ENCODE measurements at regions not wholly inside any gene's neighbourhood (a gene's known extent, or its start where the extent isn't known, plus 50 kb on each side); places are given as distances from the start of the nearest gene placed in this dataset.

GRCh38 chr5:35404701-35405100, 174.4 kb upstream of the PRLR start:
- H3K4me1 ChIP-seq (ENCODE audit: control insufficient read depth, extremely low read depth, insufficient read depth, low read length) = no peaks in the 10 kb centered on the region
- H3K4me2 ChIP-seq (ENCODE audit: extremely low read depth, insufficient read depth, low read length) = no peak overlapping the region
- H3K4me3 ChIP-seq (replicated peaks in 1 of 4; ENCODE audit: control extremely low read depth in 1 of 4, insufficient read depth in 1 of 4, low read depth in 3 of 4, low read length in 4 of 4) = no peak overlapping the region
- H3K9me3 ChIP-seq (ENCODE audit: control insufficient read depth, insufficient read depth, low read depth, low read length) = no peaks in the 10 kb centered on the region
- H3K9ac ChIP-seq (ENCODE audit: insufficient read depth, low read length) = no peak overlapping the region
- no peaks in the 10 kb centered on the region for H4K20me1 ChIP-seq (ENCODE audit: control insufficient read depth, extremely low read depth, insufficient read depth, low read length)
- H3K27ac ChIP-seq (ENCODE audit: insufficient read depth, low read length) = no peak overlapping the region
- H3K79me2 ChIP-seq (ENCODE audit: control insufficient read depth, insufficient read depth, low read length) = no peaks in the 10 kb centered on the region
- TF ChIP-seq, protein P1, sequence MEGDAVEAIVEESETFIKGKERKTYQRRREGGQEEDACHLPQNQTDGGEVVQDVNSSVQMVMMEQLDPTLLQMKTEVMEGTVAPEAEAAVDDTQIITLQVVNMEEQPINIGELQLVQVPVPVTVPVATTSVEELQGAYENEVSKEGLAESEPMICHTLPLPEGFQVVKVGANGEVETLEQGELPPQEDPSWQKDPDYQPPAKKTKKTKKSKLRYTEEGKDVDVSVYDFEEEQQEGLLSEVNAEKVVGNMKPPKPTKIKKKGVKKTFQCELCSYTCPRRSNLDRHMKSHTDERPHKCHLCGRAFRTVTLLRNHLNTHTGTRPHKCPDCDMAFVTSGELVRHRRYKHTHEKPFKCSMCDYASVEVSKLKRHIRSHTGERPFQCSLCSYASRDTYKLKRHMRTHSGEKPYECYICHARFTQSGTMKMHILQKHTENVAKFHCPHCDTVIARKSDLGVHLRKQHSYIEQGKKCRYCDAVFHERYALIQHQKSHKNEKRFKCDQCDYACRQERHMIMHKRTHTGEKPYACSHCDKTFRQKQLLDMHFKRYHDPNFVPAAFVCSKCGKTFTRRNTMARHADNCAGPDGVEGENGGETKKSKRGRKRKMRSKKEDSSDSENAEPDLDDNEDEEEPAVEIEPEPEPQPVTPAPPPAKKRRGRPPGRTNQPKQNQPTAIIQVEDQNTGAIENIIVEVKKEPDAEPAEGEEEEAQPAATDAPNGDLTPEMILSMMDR (conservative IDR thresholded peaks at IDR 0.05 in 1 of 2, IDR thresholded peaks at IDR 0.05 in 1 of 2; ENCODE audit: low read depth in 1 of 2, low read length in 2 of 2) = no peak
- H3K36me3 ChIP-seq (ENCODE audit: control insufficient read depth, insufficient read depth, low read length) = no peaks in the 10 kb centered on the region
- H3K27me3 ChIP-seq (ENCODE audit: control insufficient read depth, insufficient read depth, low read length) = no peaks in the 10 kb centered on the region
- DNase-seq (ENCODE audit: low read depth in 2 of 2) = no peak
- H2AFZ ChIP-seq (ENCODE audit: low read length) = no peak overlapping the region

DNA sequence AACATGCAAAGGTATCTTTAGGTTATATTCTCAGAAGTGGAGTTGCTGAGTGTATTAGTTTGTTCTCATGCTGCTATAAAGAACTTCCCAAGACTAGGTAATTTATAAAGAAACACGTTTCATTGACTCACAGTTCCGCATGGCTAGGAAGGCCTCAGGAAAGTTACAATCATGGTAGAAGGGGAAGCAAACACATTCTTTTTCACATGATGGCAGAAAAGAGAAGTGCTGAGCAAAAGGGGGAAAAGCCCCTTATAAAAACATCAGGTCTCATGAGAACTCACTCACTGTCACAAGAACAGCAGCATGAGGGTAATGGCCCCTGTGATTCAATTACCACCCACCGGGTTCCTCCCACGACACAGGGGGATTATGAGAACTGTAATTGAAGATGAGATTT, 163.6 kb upstream of the PRLR start:
- Histone ChIP-seq H3K4me1 (ENCODE audit: control insufficient read depth, extremely low read depth, insufficient read depth, low read length) (no peaks in the 10 kb centered on the region), H3K4me3 (replicated peaks in 1 of 4; ENCODE audit: control extremely low read depth in 1 of 4, insufficient read depth in 1 of 4, low read depth in 3 of 4, low read length in 4 of 4) (no peak overlapping the region), H3K9ac (ENCODE audit: insufficient read depth, low read length) (no peak overlapping the region), H3K4me2 (ENCODE audit: extremely low read depth, insufficient read depth, low read length) (no peak overlapping the region), H3K9me3 (ENCODE audit: control insufficient read depth, insufficient read depth, low read depth, low read length) (no peaks in the 10 kb centered on the region), H4K20me1 (ENCODE audit: control insufficient read depth, extremely low read depth, insufficient read depth, low read length) (no peaks in the 10 kb centered on the region), H2AFZ (ENCODE audit: low read length) (no peak overlapping the region), H3K79me2 (ENCODE audit: control insufficient read depth, insufficient read depth, low read length) (no peaks in the 10 kb centered on the region), H3K27ac (ENCODE audit: insufficient read depth, low read length) (no peak overlapping the region), H3K36me3 (ENCODE audit: control insufficient read depth, insufficient read depth, low read length) (no peaks in the 10 kb centered on the region), H3K27me3 (ENCODE audit: control insufficient read depth, insufficient read depth, low read length) (no peaks in the 10 kb centered on the region)
- no peak for DNase-seq (ENCODE audit: low read depth in 2 of 2)
- TF ChIP-seq, protein P1 (conservative IDR thresholded peaks at IDR 0.05 in 1 of 2, IDR thresholded peaks at IDR 0.05 in 1 of 2; ENCODE audit: low read depth in 1 of 2, low read length in 2 of 2) = no peak
- no peak for TF ChIP-seq EZH2 (IDR thresholded peaks at IDR 0.05; ENCODE audit: low read length, missing control alignments)

GRCh38 chr5:35384658-35385057, 154.4 kb upstream of the PRLR start:
- Histone ChIP-seq H3K27me3 (ENCODE audit: control insufficient read depth, insufficient read depth, low read length) (no peaks in the 10 kb centered on the region), H3K4me3 (replicated peaks in 1 of 4; ENCODE audit: control extremely low read depth in 1 of 4, insufficient read depth in 1 of 4, low read depth in 3 of 4, low read length in 4 of 4) (no peak overlapping the region), H3K27ac (ENCODE audit: insufficient read depth, low read length) (no peak overlapping the region), H4K20me1 (ENCODE audit: control insufficient read depth, extremely low read depth, insufficient read depth, low read length) (no peaks in the 10 kb centered on the region), H3K4me1 (ENCODE audit: control insufficient read depth, extremely low read depth, insufficient read depth, low read length) (no peaks in the 10 kb centered on the region), H3K9ac (ENCODE audit: insufficient read depth, low read length) (no peak overlapping the region), H2AFZ (ENCODE audit: low read length) (no peak overlapping the region), H3K9me3 (ENCODE audit: control insufficient read depth, insufficient read depth, low read depth, low read length) (no peaks in the 10 kb centered on the region), H3K4me2 (ENCODE audit: extremely low read depth, insufficient read depth, low read length) (no peak overlapping the region), H3K36me3 (ENCODE audit: control insufficient read depth, insufficient read depth, low read length) (no peaks in the 10 kb centered on the region), H3K79me2 (ENCODE audit: control insufficient read depth, insufficient read depth, low read length) (no peaks in the 10 kb centered on the region)
- DNase-seq (ENCODE audit: low read depth in 2 of 2) = no peak
- TF ChIP-seq, protein P1 (conservative IDR thresholded peaks at IDR 0.05 in 1 of 2, IDR thresholded peaks at IDR 0.05 in 1 of 2; ENCODE audit: low read depth in 1 of 2, low read length in 2 of 2) = no peak
- no peak for TF ChIP-seq EZH2 (IDR thresholded peaks at IDR 0.05; ENCODE audit: low read length, missing control alignments)

Data from fibroblast of lung (primary cell).